ENCODE measurements at regions not wholly inside any gene's neighbourhood (a gene's known extent, or its start where the extent isn't known, plus 50 kb on each side); places are given as distances from the start of the nearest gene placed in this dataset.

DNA sequence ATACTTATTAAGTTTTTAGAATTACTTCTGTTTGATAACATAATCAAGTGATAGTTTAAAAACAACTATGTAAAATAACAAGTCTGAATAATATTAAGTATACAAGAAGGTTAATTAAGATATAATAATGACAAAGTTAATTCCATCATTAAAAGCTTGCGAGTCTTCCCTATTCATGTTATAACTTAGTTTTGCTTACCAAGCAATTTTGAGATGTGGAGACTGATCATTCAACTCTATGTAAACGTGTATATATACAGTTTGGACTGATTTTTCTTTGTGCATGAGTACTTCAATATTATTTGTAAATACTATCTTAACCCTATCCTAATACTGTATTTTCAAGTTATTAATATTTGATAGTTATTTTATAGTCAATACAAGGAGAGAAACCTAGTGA lies 870.9 kb downstream of the GBE1 start:
- TF ChIP-seq POLR2A (IDR thresholded peaks at IDR 0.05) = no peak
- TF ChIP-seq, protein P1, sequence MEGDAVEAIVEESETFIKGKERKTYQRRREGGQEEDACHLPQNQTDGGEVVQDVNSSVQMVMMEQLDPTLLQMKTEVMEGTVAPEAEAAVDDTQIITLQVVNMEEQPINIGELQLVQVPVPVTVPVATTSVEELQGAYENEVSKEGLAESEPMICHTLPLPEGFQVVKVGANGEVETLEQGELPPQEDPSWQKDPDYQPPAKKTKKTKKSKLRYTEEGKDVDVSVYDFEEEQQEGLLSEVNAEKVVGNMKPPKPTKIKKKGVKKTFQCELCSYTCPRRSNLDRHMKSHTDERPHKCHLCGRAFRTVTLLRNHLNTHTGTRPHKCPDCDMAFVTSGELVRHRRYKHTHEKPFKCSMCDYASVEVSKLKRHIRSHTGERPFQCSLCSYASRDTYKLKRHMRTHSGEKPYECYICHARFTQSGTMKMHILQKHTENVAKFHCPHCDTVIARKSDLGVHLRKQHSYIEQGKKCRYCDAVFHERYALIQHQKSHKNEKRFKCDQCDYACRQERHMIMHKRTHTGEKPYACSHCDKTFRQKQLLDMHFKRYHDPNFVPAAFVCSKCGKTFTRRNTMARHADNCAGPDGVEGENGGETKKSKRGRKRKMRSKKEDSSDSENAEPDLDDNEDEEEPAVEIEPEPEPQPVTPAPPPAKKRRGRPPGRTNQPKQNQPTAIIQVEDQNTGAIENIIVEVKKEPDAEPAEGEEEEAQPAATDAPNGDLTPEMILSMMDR (IDR thresholded peaks at IDR 0.05) = no peak
- WGBS, 2 donors = 54 to 55% methylated on average over 2 of the region's 2 CpGs
- Histone ChIP-seq H3K4me1 (no peaks in the 10 kb centered on the region), H3K9me3 (peaks cover 0 to 3% (median 0%) of the 10 kb centered on the region in 3 donors), H3K27ac (no peak overlapping the region), H3K4me3 (no peak overlapping the region), H3K36me3 (no peaks in the 10 kb centered on the region), H3K27me3 (no peaks in the 10 kb centered on the region)
- intact Hi-C loops (cut with DNase I) = no loop called here
- no peak for DNase-seq

DNA sequence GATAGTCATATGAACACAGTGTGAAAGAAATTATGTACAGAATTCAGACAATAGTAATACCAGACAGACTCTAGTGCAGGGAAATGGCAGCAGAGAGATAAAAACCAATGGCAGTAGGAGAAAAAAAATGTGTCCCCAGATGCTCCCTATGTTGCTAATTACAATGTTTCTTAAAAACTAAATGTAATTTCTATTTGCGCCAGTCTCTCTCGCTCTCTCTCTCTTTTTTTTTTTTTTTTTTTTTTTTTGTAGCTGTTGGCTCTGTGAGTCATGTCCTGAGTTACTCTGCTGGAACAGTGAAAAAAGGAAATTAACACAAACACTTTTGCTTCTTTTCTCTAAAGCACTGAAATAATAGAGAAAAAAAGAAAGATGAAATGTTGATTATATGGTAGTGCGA lies 871.9 kb downstream of the GBE1 start:
- intact Hi-C loops (cut with DNase I) = no loop called here
- Histone ChIP-seq H3K9me3 (peaks cover 0 to 3% (median 0%) of the 10 kb centered on the region in 3 donors), H3K27me3 (no peaks in the 10 kb centered on the region), H3K27ac (no peak overlapping the region), H3K4me3 (no peak overlapping the region), H3K4me1 (no peaks in the 10 kb centered on the region), H3K36me3 (no peaks in the 10 kb centered on the region)
- WGBS, 2 donors = 48 to 50% methylated on average over 3 of the region's 3 CpGs
- TF ChIP-seq, protein P1 (IDR thresholded peaks at IDR 0.05) = no peak
- no peak for TF ChIP-seq POLR2A (IDR thresholded peaks at IDR 0.05)
- DNase-seq = no peak

DNA sequence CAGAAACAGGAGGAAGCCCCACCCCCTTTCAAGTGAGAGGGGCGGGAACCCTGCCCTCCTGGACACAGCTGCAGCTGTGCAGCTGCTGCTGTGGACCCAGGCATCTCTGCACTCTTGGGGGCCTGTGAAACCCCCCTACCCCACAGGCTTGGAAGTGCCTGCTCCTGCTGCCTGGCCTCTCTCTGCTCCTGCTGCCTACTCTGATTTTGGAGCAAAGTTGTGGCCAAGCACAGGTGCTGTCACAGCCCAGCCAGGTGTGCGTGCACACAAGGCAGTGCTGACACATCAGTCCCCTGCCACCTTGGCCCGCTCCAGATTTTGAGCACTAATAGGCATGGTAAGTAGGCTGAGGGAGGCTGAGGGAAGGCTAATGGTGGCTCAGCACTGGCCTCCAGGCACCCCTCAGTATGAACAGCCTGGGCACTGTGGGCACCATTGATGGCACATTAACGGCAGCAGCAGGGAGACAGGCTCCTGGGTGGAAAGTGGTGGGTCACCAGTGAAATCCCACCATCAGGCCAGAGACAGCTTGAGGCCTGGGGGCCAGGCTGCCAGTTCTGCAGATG lies 890.9 kb downstream of the GBE1 start:
- no peak for DNase-seq
- H3K9me3 ChIP-seq = peaks cover 0 to 4% (median 0%) of the 10 kb centered on the region in 3 donors
- WGBS, 2 donors = 63 to 100% methylated on average over 1 to 3 of the region's 4 CpGs
- no peak overlapping the region for H3K27ac ChIP-seq
- no peaks in the 10 kb centered on the region for H3K27me3 ChIP-seq
- TF ChIP-seq, protein P1 (IDR thresholded peaks at IDR 0.05) = no peak
- TF ChIP-seq POLR2A (IDR thresholded peaks at IDR 0.05) = no peak
- H3K36me3 ChIP-seq = no peaks in the 10 kb centered on the region
- H3K4me1 ChIP-seq = no peaks in the 10 kb centered on the region
- intact Hi-C loops (cut with DNase I) = no loop called here
- no peak overlapping the region for H3K4me3 ChIP-seq

DNA sequence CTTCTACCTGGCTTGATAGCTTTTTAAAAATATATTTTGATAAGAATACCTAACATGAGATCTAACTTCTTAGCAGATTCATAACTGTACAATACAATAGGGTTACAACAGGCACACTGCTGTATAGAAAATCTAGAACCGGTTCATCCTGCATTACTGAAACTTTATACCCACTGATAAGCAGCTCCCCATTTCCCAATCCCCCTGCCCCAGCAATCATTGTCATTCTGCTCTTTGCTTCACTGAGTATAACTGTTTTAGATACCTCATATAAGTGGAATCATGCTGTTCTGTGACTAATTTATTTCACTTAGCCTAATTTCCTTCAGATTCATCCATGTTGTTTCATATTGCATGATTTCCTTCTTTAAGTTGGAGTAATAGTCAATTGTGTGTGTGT lies 906.0 kb downstream of the GBE1 start:
- no peaks in the 10 kb centered on the region for H3K4me1 ChIP-seq
- no peak overlapping the region for H3K4me3 ChIP-seq
- H3K27me3 ChIP-seq = no peaks in the 10 kb centered on the region
- H3K27ac ChIP-seq = no peak overlapping the region
- no peaks in the 10 kb centered on the region for H3K36me3 ChIP-seq
- no peak for DNase-seq
- no peak for TF ChIP-seq POLR2A (IDR thresholded peaks at IDR 0.05)
- TF ChIP-seq, protein P1 (IDR thresholded peaks at IDR 0.05) = no peak
- intact Hi-C loops (cut with DNase I) = no loop called here
- H3K9me3 ChIP-seq = no peaks in the 10 kb centered on the region
- WGBS, 2 donors = 69 to 86% methylated on average over 1 of the region's 1 CpG

DNA sequence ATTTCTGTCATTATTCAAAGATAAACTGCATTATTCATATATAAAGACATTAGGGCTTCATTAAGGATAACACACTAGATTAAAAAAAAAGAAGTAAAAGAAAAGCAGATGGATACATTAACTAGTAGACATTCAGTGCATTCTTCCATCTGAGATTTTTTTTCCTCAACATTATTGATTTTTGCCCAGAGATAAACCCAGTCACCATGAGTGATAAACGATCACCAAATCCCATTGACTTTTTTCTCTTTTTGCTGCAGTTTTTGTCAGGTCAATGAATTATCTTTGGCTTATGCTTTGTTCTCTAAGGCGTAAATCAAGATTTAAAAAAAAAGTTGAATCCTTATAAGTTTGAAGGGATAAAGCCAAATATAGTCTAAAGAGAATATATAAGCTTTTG lies 925.0 kb downstream of the GBE1 start:
- WGBS, 2 donors = 30 to 51% methylated on average over 2 of the region's 2 CpGs
- H3K27ac ChIP-seq = no peak overlapping the region
- no peaks in the 10 kb centered on the region for H3K27me3 ChIP-seq
- DNase-seq = no peak
- H3K36me3 ChIP-seq = no peaks in the 10 kb centered on the region
- TF ChIP-seq, protein P1 (IDR thresholded peaks at IDR 0.05) = no peak
- no peak for TF ChIP-seq POLR2A (IDR thresholded peaks at IDR 0.05)
- no peaks in the 10 kb centered on the region for H3K4me1 ChIP-seq
- H3K9me3 ChIP-seq = no peaks in the 10 kb centered on the region
- H3K4me3 ChIP-seq = no peak overlapping the region
- intact Hi-C loops (cut with DNase I) = no loop called here

Data from esophagus squamous epithelium (tissue), 5 donors.